IMR-90 (cell line): ENCODE measurements at regions not wholly inside any gene's neighbourhood (a gene's known extent, or its start where the extent isn't known, plus 50 kb on each side); places are given as distances from the start of the nearest gene placed in this dataset.

ENCODE experiments used
- ATAC-seq: fragments of 200-7000 bp; cut with Tn5 transposase; 2 replicates; pipeline ENCODE4 v1.9.1; 2020; ENCODE audit warnings: low read depth, mild to moderate bottlenecking, moderate library complexity
- BruUV-seq: library from RNA; stranded (reverse); fragments of 400-500 nt; replicated peaks from 2 replicates; lab custom pipeline; 2021; lab: Mats Ljungman, UMichigan
- CTCF ChIA-PET: fragments of 300-600 bp; formaldehyde crosslinking; extraction: SDS; loops from one replicate; lab custom pipeline; 2021; ENCODE audit warnings: antibody characterized with exemption; lab: Yijun Ruan, JAX
- POLR2A ChIA-PET: fragments of 300-600 bp; sonication (Branson Sonifier 250); formaldehyde crosslinking; loops from one replicate; lab custom pipeline; 2022; ENCODE audit warnings: antibody characterized with exemption; ENCODE audit not compliant: unreplicated experiment; lab: Charles Lee
- DNase-seq: peaks from one replicate; pipeline ENCODE4 v3.0.0; 2013
- H2AFZ ChIP-seq: replicated peaks from 2 replicates; pipeline ENCODE3; 2013; ENCODE audit warnings: low read length, mild to moderate bottlenecking; ENCODE audit not compliant: poor library complexity
- H2AK5ac ChIP-seq: 2 replicates; pipeline ENCODE4 v1.6.1; 2013; ENCODE audit warnings: low read depth, low read length, inconsistent platforms
- H2AK9ac ChIP-seq: replicated peaks from 2 replicates; pipeline ENCODE3; 2013; ENCODE audit warnings: mild to moderate bottlenecking, low read depth, low read length, moderate library complexity; ENCODE audit not compliant: poor library complexity
- H2BK120ac ChIP-seq: 2 replicates; pipeline ENCODE4 v1.6.1; 2013; ENCODE audit warnings: low read depth, low read length, inconsistent platforms
- H2BK15ac ChIP-seq: 3 replicates; pipeline ENCODE4 v1.6.1; 2013; ENCODE audit warnings: low read depth, low read length, inconsistent platforms
- H2BK20ac ChIP-seq: 2 replicates; pipeline ENCODE4 v1.6.1; 2013; ENCODE audit warnings: low read depth, mild to moderate bottlenecking, inconsistent platforms, low read length, moderate library complexity
- H2BK5ac ChIP-seq: 2 replicates; pipeline ENCODE4 v1.6.1; 2013; ENCODE audit warnings: mild to moderate bottlenecking, low read depth, low read length, inconsistent platforms; ENCODE audit not compliant: poor library complexity, severe bottlenecking
- H3K14ac ChIP-seq: replicated peaks from 2 replicates; pipeline ENCODE4 v1.6.1; 2013; ENCODE audit warnings: low read depth, low read length, inconsistent platforms
- H3K18ac ChIP-seq: 2 replicates; pipeline ENCODE4 v1.6.1; 2013; ENCODE audit warnings: low read depth, low read length, control low read depth
- H3K23ac ChIP-seq: 2 replicates; pipeline ENCODE4 v1.6.1; 2013; ENCODE audit warnings: low read depth, low read length, inconsistent platforms
- H3K27ac ChIP-seq: 2 replicates; pipeline ENCODE4 v1.5.1; 2013; ENCODE audit warnings: mild to moderate bottlenecking, control low read depth, low read length; ENCODE audit not compliant: insufficient read depth
- H3K27me3 ChIP-seq: 2 replicates; pipeline ENCODE4 v1.6.1; 2013; ENCODE audit warnings: low read length; ENCODE audit not compliant: control insufficient read depth, insufficient read depth
- H3K36me3 ChIP-seq: 2 replicates; pipeline ENCODE4 v1.6.1; 2013; ENCODE audit warnings: low read length, mixed read lengths; ENCODE audit not compliant: control insufficient read depth, insufficient read depth
- H3K4ac ChIP-seq: 2 replicates; pipeline ENCODE4 v1.6.1; 2013; ENCODE audit warnings: low read depth, low read length, inconsistent platforms
- H3K4me1 ChIP-seq: 2 replicates; pipeline ENCODE4 v1.6.1; 2013; ENCODE audit warnings: low read length, mixed read lengths; ENCODE audit not compliant: control insufficient read depth, insufficient read depth
- H3K4me2 ChIP-seq: 2 replicates; pipeline ENCODE4 v1.6.1; 2013; ENCODE audit warnings: low read depth, mild to moderate bottlenecking, control low read depth, low read length, moderate library complexity
- H3K4me3 ChIP-seq: 2 replicates; pipeline ENCODE4 v1.5.1; 2013; ENCODE audit warnings: low read depth, mild to moderate bottlenecking, control low read depth, low read length, moderate library complexity; ENCODE audit not compliant: insufficient read depth
- H3K56ac ChIP-seq: 2 replicates; pipeline ENCODE4 v1.6.1; 2013; ENCODE audit warnings: low read length, inconsistent platforms; ENCODE audit not compliant: insufficient read depth; ENCODE audit errors: extremely low read depth
- H3K79me1 ChIP-seq, 2 experiments: 2 replicates each; pipeline ENCODE4 v1.6.1; 2013; ENCODE audit warnings: low read length in 2 of 2, inconsistent platforms in 1 of 2, low read depth in 1 of 2
- H3K9ac ChIP-seq: 2 replicates; pipeline ENCODE4 v1.6.1; 2013; ENCODE audit warnings: low read depth, low read length, control low read depth
- H3K9me1 ChIP-seq: 2 replicates; pipeline ENCODE4 v1.6.1; 2013; ENCODE audit warnings: low read length, inconsistent platforms; ENCODE audit not compliant: insufficient read depth
- H3K9me3 ChIP-seq: 2 replicates; pipeline ENCODE4 v1.6.1; 2013; ENCODE audit warnings: low read length; ENCODE audit not compliant: control insufficient read depth, insufficient read depth
- H4K20me1 ChIP-seq: 2 replicates; pipeline ENCODE4 v1.6.1; 2013; ENCODE audit warnings: low read length, inconsistent platforms; ENCODE audit not compliant: insufficient read depth
- H4K5ac ChIP-seq: 2 replicates; pipeline ENCODE4 v1.6.1; 2013; ENCODE audit warnings: mild to moderate bottlenecking, low read depth, low read length, control low read depth
- H4K8ac ChIP-seq, 2 experiments: 2 replicates each; pipeline ENCODE4 v1.6.1; 2013; ENCODE audit warnings: low read depth in 2 of 2, low read length in 2 of 2, control low read depth in 1 of 2, inconsistent platforms in 1 of 2
- H4K91ac ChIP-seq: 2 replicates; pipeline ENCODE4 v1.6.1; 2013; ENCODE audit warnings: low read depth, low read length, inconsistent platforms; ENCODE audit not compliant: insufficient read depth
- BHLHE40 ChIP-seq: fragments of 150-350 bp; IDR thresholded peaks from 2 replicates; pipeline ENCODE4 v1.6.1; 2016; ENCODE audit warnings: mild to moderate bottlenecking, low read depth, low read length
- CHD1 ChIP-seq: IDR thresholded peaks from 2 replicates; pipeline ENCODE4 v1.6.1; 2012; ENCODE audit warnings: low read depth, low read length, improper control_type of control experiment
- FOS ChIP-seq: fragments of 150-350 bp; IDR thresholded peaks from 2 replicates; pipeline ENCODE4 v1.6.1; 2016; ENCODE audit warnings: low read depth, low read length
- MAFK ChIP-seq: IDR thresholded peaks from 2 replicates; pipeline ENCODE4 v1.6.1; 2012; ENCODE audit warnings: low read depth, low read length, improper control_type of control experiment
- MAZ ChIP-seq: IDR thresholded peaks from 2 replicates; pipeline ENCODE4 v1.6.1; 2012; ENCODE audit warnings: low read depth, mild to moderate bottlenecking, low read length, improper control_type of control experiment, moderate library complexity, borderline replicate concordance
- MXI1 ChIP-seq: IDR thresholded peaks from 2 replicates; pipeline ENCODE4 v1.6.1; 2012; ENCODE audit warnings: low read depth, mild to moderate bottlenecking, low read length, moderate library complexity, borderline replicate concordance
- NFE2L2 ChIP-seq: fragments of 150-350 bp; IDR thresholded peaks from 2 replicates; pipeline ENCODE4 v1.6.1; 2016; ENCODE audit warnings: low read depth, mild to moderate bottlenecking, low read length
- RCOR1 ChIP-seq: IDR thresholded peaks from 2 replicates; pipeline ENCODE4 v1.6.1; 2012; ENCODE audit warnings: mild to moderate bottlenecking, low read length, improper control_type of control experiment; ENCODE audit not compliant: insufficient replicate concordance
- SMC3 ChIP-seq: fragments of 150-350 bp; IDR thresholded peaks from 2 replicates; pipeline ENCODE4 v1.6.1; 2016; ENCODE audit warnings: low read depth, mild to moderate bottlenecking, antibody characterized with exemption, low read length, moderate library complexity
- WGBS, 2 experiments: methylation state at CpG; one replicate each; pipeline versions ENCODE4 v1.1.5 to v1.1.7; 2013; ENCODE audit warnings: missing lambda C conversion rate in 2 of 2; ENCODE audit not compliant: insufficient read length in 1 of 2; ENCODE audit errors: extremely low coverage in 2 of 2; 5-methylcytosine and 5-hydroxymethylcytosine counted together
- dilution Hi-C: fragments of 300-500 bp; cut with HindIII; formaldehyde crosslinking; loops from one replicate; pipeline ENCODE4 v1.14.3; 2018; ENCODE audit warnings: low sequenced_read_pairs; ENCODE audit not compliant: unreplicated experiment
- in situ Hi-C: fragments of 300-500 bp; cut with MboI; formaldehyde crosslinking; loops from 3 replicates; pipeline ENCODE4 v1.14.3; 2019; ENCODE audit warnings: low sequenced_read_pairs, inconsistent platforms, mixed read lengths
- intact Hi-C: fragments of 100-400 bp; cut with micrococcal nuclease; formaldehyde crosslinking; loops from 2 replicates; pipeline ENCODE4 v1.10.0; 2022
- TF ChIP-seq, protein P1 (sequence below): conservative IDR thresholded peaks from 2 replicates; pipeline ENCODE4 v1.5.1; 2012; ENCODE audit warnings: mild to moderate bottlenecking, low read depth, low read length, improper control_type of control experiment
- TF ChIP-seq, protein P2 (sequence below): fragments of 150-350 bp; IDR thresholded peaks from 2 replicates; pipeline ENCODE4 v1.6.1; 2016; ENCODE audit warnings: low read depth, mild to moderate bottlenecking, low read length, moderate library complexity, borderline replicate concordance
- TF ChIP-seq, protein P3 (sequence below): fragments of 150-350 bp; IDR thresholded peaks from 2 replicates; pipeline ENCODE4 v1.6.1; 2017; ENCODE audit warnings: mild to moderate bottlenecking, antibody characterized with exemption, low read length, low read depth

DNA sequence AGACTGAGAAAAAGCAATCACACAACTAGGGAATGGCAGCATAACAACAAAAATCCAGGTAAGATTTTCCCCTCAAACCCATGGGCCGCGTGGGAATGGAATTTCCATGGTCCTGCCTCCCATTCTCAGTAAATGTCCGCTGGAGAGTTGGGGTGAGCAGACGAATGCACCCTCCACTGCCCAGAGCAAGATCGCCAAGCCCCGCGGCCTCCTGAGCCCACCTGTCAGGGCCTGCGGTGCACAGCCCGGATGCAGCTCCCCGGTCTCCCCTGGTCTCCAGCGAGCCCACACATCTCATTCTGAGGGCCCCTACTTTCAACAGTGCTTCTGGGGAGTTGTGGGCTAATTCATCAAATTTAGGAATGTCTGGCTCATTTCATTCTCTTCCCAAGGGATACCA is 327.4 kb upstream of the HS6ST1 start:
- H4K8ac ChIP-seq = no peak overlapping the region
- CTCF ChIA-PET = no interaction called here
- in situ Hi-C loops = no loop called here

More for the DNA sequence above, 327.4 kb upstream of the HS6ST1 start:
- intact Hi-C loops (no loop called here), dilution Hi-C loops (no loop called here)
- H2AK5ac ChIP-seq = no peak overlapping the region
- no peak overlapping the region for H3K4me3 ChIP-seq
- BruUV-seq = no TSS peak
- H3K23ac ChIP-seq = no peak overlapping the region
- peaks cover 31% of the 10 kb centered on the region for H3K27me3 ChIP-seq
- no peak overlapping the region for H3K4me2 ChIP-seq
- no peak overlapping the region for H2BK5ac ChIP-seq
- no peak overlapping the region for H3K27ac ChIP-seq
- no peak overlapping the region for H3K56ac ChIP-seq
- DNase-seq (no peak), ATAC-seq (no peak)
- H4K91ac ChIP-seq = no peak overlapping the region
- H4K5ac ChIP-seq = no peak overlapping the region
- TF ChIP-seq, protein P1, sequence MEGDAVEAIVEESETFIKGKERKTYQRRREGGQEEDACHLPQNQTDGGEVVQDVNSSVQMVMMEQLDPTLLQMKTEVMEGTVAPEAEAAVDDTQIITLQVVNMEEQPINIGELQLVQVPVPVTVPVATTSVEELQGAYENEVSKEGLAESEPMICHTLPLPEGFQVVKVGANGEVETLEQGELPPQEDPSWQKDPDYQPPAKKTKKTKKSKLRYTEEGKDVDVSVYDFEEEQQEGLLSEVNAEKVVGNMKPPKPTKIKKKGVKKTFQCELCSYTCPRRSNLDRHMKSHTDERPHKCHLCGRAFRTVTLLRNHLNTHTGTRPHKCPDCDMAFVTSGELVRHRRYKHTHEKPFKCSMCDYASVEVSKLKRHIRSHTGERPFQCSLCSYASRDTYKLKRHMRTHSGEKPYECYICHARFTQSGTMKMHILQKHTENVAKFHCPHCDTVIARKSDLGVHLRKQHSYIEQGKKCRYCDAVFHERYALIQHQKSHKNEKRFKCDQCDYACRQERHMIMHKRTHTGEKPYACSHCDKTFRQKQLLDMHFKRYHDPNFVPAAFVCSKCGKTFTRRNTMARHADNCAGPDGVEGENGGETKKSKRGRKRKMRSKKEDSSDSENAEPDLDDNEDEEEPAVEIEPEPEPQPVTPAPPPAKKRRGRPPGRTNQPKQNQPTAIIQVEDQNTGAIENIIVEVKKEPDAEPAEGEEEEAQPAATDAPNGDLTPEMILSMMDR = no peak
- TF ChIP-seq, protein P2, sequence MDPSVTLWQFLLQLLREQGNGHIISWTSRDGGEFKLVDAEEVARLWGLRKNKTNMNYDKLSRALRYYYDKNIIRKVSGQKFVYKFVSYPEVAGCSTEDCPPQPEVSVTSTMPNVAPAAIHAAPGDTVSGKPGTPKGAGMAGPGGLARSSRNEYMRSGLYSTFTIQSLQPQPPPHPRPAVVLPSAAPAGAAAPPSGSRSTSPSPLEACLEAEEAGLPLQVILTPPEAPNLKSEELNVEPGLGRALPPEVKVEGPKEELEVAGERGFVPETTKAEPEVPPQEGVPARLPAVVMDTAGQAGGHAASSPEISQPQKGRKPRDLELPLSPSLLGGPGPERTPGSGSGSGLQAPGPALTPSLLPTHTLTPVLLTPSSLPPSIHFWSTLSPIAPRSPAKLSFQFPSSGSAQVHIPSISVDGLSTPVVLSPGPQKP = no peak
- TF ChIP-seq, protein P3, sequence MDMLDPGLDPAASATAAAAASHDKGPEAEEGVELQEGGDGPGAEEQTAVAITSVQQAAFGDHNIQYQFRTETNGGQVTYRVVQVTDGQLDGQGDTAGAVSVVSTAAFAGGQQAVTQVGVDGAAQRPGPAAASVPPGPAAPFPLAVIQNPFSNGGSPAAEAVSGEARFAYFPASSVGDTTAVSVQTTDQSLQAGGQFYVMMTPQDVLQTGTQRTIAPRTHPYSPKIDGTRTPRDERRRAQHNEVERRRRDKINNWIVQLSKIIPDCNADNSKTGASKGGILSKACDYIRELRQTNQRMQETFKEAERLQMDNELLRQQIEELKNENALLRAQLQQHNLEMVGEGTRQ = no peak
- TF ChIP-seq SMC3 (no peak), BHLHE40 (no peak), MXI1 (no peak), FOS (no peak), MAFK (no peak), CHD1 (no peak), RCOR1 (no peak), NFE2L2 (no peak), MAZ (no peak)
- no peak overlapping the region for H3K9ac ChIP-seq
- POLR2A ChIA-PET = no interaction called here
- no peaks in the 10 kb centered on the region; the same call in 1 of the 2 replicates for H3K4me1 ChIP-seq
- no peaks in the 10 kb centered on the region for H3K79me1 ChIP-seq
- no peak overlapping the region for H2AK9ac ChIP-seq
- H2AFZ ChIP-seq = no peak overlapping the region
- no peak overlapping the region for H3K4ac ChIP-seq
- no CpG with 5 or more reads among the region's 11 CpGs for WGBS, 2 experiments
- H2BK120ac ChIP-seq = no peak overlapping the region
- no peak overlapping the region for H2BK15ac ChIP-seq
- H3K14ac ChIP-seq = no peak overlapping the region
- peaks cover 3% of the 10 kb centered on the region; the same call in 1 of the 2 replicates for H3K9me1 ChIP-seq
- no peak overlapping the region for H2BK20ac ChIP-seq
- no peaks in the 10 kb centered on the region for H3K36me3 ChIP-seq
- H3K18ac ChIP-seq = no peak overlapping the region
- H3K9me3 ChIP-seq = no peaks in the 10 kb centered on the region
- no peaks in the 10 kb centered on the region for H4K20me1 ChIP-seq
